NOMO-1 treated with dmso at 0.1 percent for 144 hours (cell line): ENCODE measurements at regions not wholly inside any gene's neighbourhood (a gene's known extent, or its start where the extent isn't known, plus 50 kb on each side); places are given as distances from the start of the nearest gene placed in this dataset.

ENCODE experiments used
- DNase-seq: peaks from one replicate; lab custom pipeline; 2025; ENCODE audit not compliant: unreplicated experiment; lab: John Stamatoyannopoulos, UW

GRCh38 chr22:49721211-49721763 is 106.4 kb downstream of the BRD1 start:
- no peak for DNase-seq

- no peak for DNase-seq
Observed at GRCh38 chr22:49720279-49720959, 107.3 kb downstream of the BRD1 start.

DNA sequence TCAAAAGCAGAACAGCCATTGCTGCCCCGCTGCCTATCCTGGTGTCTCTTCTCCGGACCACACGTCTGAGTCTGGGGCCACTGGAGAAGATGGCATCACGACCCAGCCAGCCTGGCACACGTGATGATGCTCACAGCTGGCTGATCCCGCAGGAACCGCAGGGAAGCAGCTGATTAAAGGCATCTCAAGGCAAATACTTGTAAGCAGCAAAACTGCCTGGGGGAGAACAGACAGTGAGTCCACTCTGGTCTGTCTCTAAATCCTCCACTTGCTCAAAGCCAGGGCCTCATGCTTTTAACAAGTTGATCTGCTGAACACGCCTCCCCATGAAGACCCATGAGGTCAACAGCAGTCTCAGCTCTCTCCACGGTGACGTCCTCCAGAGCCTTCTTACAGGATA is 108.6 kb downstream of the BRD1 start:
- DNase-seq, result no peak

DNA sequence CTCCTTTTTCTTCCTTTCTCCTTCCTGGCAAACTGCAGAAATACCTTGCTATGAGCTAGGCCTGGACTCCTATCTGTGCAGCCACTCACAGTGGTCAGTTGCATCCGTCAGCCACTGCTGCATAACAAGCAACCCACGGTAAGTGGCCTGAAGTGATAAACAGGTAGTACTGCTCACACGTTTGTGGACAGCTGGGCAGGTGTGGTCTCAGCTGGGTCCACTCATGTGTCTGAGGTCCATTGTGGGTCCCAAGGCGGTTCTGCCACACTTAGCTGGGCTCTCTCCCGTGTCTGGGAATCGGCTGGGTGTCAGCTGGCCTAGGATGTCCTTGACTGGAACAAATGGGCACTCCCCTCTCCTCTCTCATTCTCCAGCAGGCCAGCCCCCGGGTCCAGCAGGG is 109.3 kb downstream of the BRD1 start:
- DNase-seq, result no peak

DNA sequence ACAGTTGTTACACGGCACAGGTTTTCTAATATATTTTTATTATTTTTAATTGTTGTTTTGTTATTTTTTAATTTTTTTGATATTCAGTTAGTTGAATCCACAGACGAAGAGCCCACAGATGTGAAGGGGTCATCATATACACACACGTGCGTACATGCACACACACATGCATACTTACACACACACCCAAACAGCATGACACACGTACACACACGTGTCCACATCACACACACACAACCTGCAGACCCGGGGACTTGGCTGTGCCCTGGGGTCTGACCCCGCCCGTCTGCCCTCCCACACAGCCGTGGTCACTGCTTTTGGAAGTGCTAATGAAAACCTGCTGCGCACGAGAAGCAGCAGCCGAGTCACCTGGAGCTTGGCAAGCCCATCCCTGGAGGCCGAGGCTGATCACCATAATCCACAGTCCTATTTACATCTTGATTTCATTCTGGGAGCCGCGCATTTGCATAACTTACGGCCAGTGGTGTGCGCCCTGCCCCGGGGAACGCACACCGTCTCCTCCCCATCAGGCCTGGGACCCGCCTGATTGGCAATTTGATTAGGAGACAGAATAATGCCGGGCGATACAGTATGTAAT is 110.3 kb downstream of the BRD1 start:
- no peak for DNase-seq

DNA sequence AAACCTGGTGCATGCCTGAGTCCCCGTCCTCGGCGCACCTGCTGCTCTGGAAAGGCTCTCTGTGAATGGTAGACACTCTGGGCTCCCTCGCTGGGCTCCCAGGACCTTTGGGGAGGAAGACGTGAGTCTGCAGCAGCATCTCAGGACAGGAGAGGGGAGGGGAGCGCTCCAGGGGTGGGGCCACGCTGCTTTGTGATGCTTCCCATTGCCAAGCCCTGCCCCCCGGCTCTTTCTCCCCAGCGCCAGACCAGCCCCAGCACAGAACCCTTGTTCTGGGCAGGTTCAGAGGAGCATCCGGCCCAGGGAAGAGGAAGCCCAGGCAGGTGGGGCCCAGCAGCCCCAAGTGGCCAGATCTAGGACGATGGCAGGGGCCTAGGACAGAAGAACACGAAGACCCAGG is 111.2 kb downstream of the BRD1 start:
- no peak for DNase-seq

DNA sequence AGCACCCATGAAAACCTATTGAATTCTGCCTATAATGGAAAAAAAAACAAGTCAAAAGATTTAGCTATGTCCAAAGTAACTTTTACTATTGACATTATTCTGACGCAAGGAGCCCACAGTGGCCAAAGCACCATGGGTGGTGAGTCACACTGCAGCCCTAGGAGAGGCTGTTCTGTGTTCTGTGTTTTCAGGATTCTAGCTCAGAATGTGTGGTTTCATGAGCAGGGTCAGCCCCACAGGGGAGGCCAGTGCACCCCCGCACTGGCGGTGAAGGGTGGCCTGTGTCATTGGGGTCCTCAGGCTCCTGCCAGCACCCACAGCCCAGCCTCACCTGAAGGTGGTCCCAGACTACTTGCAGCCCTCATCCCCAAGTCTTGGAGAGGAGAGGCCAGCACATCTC is 112.2 kb downstream of the BRD1 start:
- no peak for DNase-seq

GRCh38 chr22:49713003-49713402 is 114.7 kb downstream of the BRD1 start:
- DNase-seq, result no peak

DNA sequence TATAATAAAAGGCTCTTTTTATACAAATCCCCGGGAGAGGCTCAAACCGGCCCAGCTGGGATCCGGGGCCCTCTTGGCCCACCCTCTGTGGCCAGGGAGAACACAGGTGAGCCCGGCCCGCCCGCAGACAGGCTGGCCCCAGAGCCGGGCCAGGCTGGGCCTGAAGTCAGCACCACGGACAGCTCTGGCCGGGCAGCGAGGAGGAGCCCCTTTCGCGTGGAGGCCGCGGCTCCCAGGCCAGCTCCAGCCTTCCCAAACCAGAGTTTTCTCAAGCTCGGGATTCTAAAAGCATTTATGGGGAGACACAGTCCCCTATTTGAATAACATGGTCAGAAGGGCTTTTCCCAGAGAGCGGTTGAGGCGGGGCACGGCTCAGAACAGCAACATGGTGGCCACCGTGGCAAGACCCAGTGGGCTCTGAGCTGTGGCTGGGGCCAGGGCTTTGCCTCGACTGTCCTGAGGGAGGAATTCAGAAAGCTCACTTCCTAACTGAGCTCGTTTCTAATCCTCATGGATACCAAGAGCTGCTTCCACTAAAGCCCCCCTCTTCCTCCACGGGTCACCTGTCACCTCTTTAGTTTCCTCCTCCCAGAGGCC is 115.4 kb downstream of the BRD1 start:
- DNase-seq, result no peak

DNA sequence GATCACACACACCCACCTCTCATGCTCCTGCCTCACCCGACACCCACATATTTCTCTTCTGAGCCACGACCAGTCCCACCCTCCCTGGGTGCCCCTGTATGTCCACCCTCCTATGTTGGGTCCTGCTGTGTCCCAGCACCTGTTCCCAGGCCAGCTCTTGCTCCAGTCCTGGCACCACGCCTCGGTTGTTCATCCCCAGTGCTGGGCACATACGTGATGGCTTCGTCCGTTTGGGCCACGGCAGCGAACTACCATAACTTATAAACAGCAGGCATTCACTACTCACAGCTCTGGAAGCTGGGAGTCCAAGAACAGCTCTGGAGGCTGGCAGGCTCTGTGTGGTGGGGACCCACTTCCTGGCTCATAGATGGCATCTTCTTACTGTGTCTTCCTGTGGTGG is 116.9 kb downstream of the BRD1 start:
- DNase-seq, result no peak

GRCh38 chr22:49709464-49709863 is 118.2 kb downstream of the BRD1 start:
- DNase-seq, result no peak

DNA sequence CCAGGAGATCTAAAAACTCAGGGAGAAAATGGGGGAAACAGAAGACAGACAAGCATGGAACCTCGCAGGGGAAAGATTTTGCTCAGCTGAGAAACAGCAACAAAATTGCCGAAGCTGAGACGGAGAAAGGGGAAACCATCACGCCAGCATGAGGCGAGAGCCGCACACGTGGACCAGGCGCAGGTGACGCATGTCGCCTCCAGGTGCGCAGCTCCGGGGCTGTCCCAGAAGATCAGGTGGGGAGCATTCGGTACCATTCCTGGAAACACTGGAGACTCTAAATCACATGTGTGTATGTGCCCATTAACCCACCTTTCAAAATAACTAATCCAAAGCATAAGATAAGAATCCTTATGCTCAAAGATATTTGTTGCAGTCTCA is 121.7 kb downstream of the BRD1 start:
- DNase-seq, result no peak

DNA sequence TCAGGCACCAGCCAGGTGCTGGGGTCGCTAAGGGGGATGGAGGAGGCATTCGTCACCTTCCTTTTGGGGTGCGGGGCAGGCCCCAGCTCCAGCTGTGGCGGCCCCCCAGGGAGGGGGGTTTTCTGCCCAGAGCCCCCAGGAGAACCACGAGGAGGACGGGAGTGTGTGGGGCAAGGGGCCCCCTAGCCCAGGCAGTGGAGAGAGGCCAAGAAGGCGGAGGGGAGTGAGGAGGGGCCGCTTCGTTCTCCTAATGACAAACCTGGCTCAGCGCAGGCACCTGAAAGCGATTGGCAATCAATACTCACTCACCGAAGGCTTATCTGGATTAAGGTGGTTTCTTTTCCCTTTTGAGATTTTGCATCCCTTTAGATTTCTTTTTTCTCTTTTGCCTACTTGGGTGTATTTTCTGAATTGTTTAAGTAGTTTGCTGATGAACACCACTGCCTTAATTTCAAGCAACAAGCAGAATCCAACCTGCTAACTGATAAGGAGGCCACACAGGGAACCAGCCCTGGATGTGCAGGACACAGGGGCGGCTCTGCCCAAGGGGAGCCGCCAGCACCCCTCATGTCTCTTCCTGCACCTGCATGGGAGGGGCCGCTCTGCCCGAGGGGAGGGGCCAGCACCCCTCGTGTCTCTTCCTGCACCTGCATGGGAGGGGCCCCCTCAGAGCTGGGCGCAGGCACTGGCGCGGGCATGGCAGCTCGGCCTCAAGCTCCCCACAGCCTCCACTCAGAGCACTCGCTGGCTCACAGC is 122.3 kb downstream of the BRD1 start:
- no peak for DNase-seq

DNA sequence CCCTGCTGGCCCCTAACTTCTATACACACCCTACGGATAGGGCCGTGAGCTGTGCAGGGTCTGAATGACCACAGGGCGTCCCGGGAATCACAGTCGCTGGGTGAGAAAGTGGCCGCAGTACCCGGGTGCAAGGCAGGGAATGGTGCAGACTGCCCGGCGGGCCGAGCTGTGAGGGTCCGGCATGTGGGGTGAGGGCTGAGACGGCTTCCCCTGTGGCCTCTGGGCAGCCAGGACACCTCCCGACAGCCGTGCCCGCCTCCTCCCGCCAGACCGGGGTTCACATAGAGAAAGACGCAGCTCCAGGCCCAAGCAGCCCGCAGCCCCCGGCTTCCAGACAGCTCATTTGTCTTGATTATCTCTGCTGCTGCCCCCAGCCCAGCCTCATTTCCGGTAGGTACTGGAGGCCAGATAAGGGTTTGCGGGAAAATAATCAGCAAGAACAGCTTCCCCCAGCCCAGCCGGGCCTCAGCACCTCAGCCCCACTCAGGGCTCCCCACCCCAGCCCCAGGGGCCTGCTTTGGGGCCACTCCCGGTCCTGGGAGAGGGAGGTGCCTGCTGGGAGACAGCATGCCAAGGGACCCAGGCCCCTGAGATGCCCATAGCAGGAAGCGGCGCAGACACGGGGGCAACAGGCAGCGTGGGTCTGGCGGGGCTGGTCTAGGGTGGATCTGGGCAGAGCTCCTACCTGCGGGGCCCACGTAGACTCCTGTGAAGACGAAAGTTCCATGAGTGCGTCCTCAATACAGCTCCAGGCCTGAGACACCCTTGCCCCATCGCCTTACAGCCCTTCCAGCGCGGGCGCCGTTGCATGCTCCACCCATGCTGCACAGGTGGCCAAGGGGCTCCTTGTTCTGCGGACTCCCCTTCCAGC is 123.1 kb downstream of the BRD1 start:
- no peak for DNase-seq

DNA sequence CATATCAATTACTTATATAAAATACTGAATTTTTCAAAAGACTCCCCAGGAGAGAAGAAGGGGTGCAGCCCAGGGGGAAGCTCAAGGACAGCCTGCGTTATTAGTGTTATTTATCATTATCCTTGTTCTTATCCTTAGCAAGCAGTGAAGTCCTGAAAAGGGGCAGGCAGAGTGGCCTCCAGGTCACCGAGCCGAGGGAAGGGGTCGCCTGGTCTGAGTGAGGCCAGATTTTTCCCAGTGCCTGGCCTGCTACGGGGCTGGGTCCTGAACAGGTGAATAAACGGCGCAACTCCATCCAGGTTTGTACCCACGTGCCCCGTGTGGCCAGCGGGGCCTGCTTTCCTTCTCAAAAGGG is 123.7 kb downstream of the BRD1 start:
- no peak for DNase-seq

DNA sequence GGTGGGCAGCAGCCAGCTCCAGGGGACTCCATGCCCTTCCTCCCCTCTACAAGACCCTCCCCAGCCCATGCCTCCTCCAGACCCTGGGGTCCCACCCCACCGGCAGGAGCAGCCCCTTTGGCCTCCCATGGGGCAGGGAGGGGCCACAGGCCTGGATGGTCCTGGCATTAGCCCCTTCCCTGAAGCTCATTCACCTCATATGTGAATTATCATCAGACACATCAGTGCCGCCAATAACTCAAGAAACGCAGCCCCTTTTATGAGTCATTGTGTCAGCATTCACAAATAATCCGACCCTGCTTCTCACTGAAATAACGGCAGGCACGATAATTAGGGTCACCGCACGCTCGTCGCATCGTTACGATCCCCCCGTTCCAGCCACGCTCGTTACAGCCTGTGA is 124.2 kb downstream of the BRD1 start:
- no peak for DNase-seq

DNA sequence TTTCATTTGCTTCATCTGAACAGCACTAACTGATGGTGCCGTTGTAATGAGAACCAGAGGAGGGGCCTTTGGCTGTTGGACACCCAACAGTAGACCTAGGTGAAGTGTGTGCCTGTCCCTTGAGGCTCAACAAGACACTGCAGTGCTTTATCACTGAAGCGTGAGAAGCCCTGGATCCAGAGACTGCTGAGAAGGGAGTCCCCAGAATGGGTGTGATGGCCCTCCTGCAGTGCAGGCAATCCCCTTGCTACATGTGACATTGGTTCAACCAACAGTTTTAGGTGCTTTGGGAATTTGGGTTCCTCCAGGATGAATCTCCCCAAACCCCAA is 125.6 kb downstream of the BRD1 start:
- DNase-seq, result no peak

GRCh38 chr22:49701380-49702067 is 126.1 kb downstream of the BRD1 start:
- DNase-seq, result no peak

DNA sequence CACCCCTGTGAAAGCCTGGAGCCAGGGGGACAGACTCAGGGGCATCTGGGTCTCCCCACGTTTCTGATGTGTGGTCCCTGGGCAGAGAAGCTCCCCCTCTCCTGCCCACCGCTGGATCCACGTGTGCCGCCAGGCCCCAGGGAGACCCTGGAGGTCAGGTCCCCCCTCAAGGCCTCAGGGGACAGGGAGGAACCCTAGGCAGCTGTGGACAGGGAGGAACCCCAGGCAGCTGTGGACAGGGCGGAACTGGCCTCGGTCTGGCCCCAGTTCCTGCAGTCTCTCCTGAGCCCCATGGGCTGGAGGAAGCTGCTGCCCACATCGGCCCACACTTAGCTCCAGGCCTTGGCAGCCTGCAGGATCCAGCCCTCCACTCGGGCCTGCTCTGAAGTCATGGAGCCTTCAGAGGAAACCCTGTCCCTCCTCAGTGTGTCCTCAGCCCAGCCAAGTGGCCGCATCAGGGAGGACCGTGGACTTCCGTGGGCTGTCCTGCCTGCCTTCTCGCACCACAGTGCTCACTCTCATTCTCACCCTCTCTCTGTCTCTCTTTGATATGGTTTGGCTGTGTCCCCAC is 127.7 kb downstream of the BRD1 start:
- no peak for DNase-seq

GRCh38 chr22:49699476-49699875 is 128.2 kb downstream of the BRD1 start:
- no peak for DNase-seq
